A673 (cell line): ENCODE measurements at regions not wholly inside any gene's neighbourhood (a gene's known extent, or its start where the extent isn't known, plus 50 kb on each side); places are given as distances from the start of the nearest gene placed in this dataset.

Source experiments
- CTCF ChIP-seq: fragments of 300-800, 200-600 bp; sonication (generic); conservative IDR thresholded peaks from 2 replicates; pipeline ENCODE4 v1.5.1; 2017; ENCODE audit warnings: low read depth, mild to moderate bottlenecking, antibody characterized with exemption, low read length, moderate library complexity, mixed read lengths
- EZH2 ChIP-seq: fragments of 200-600 bp; sonication (generic); IDR thresholded peaks from 2 replicates; pipeline ENCODE4 v1.6.1; 2017; ENCODE audit warnings: borderline replicate concordance, low read depth, mild to moderate bottlenecking, mixed read lengths, antibody characterized with exemption, low read length; ENCODE audit not compliant: poor library complexity, severe bottlenecking

GRCh38 chr14:98513558-98513957 is 758.4 kb downstream of the BCL11B start:
- no peak for TF ChIP-seq CTCF
- TF ChIP-seq EZH2: no peak
